ENCODE measurements at regions not wholly inside any gene's neighbourhood (a gene's known extent, or its start where the extent isn't known, plus 50 kb on each side); places are given as distances from the start of the nearest gene placed in this dataset.

DNA sequence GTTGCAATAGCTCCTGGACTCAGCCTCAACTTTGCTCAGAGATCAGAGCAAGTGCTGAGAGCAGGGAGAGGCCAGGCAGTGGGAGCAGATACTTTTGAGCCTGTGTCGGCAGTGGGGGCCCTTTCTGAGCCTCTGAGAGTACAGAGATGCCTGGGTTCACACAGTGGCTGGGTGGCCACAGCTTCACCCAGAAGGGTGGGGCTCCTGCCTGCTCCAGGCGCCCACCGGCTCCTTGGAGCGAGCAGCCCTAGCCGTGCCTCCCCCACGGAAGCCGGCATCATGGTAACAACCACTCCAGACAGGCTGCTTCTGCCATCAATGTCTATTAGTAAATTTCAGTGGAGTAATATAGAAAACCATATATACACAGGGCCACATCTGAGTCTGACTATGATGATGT lies 619.2 kb upstream of the SETBP1 start:
- Histone ChIP-seq H3K4me3 (ENCODE audit: low read depth, low read length) (no peak overlapping the region), H3K27me3 (ENCODE audit: control insufficient read depth, insufficient read depth, low read length) (no peaks in the 10 kb centered on the region), H3K36me3 (ENCODE audit: control insufficient read depth, insufficient read depth, low read length) (no peaks in the 10 kb centered on the region)
- TF ChIP-seq, protein P1, sequence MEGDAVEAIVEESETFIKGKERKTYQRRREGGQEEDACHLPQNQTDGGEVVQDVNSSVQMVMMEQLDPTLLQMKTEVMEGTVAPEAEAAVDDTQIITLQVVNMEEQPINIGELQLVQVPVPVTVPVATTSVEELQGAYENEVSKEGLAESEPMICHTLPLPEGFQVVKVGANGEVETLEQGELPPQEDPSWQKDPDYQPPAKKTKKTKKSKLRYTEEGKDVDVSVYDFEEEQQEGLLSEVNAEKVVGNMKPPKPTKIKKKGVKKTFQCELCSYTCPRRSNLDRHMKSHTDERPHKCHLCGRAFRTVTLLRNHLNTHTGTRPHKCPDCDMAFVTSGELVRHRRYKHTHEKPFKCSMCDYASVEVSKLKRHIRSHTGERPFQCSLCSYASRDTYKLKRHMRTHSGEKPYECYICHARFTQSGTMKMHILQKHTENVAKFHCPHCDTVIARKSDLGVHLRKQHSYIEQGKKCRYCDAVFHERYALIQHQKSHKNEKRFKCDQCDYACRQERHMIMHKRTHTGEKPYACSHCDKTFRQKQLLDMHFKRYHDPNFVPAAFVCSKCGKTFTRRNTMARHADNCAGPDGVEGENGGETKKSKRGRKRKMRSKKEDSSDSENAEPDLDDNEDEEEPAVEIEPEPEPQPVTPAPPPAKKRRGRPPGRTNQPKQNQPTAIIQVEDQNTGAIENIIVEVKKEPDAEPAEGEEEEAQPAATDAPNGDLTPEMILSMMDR (IDR thresholded peaks at IDR 0.05; ENCODE audit: insufficient read depth, low read length, poor library complexity, severe bottlenecking): no peak
- DNase-seq (ENCODE audit: low read depth): no peak

DNA sequence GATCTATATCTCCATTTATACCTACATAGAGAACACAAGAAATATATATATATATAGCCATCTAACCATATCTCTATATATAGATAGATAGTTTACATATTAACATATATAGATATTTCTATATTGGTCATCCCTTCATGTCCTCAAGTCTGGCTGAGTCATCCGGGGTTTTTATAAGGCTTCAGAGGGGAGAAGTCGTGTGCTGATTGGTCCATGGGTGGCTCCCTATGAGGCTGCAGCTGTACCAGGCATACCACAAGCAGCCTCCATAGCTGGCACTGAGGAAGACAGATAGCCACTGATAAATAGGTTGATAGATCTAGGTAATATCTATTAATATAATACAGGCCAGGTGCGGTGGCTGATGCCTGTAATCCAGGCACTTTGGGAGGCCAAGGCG lies 618.3 kb upstream of the SETBP1 start:
- Histone ChIP-seq H3K4me3 (ENCODE audit: low read depth, low read length) (no peak overlapping the region), H3K27me3 (ENCODE audit: control insufficient read depth, insufficient read depth, low read length) (no peaks in the 10 kb centered on the region), H3K36me3 (ENCODE audit: control insufficient read depth, insufficient read depth, low read length) (no peaks in the 10 kb centered on the region)
- no peak for DNase-seq (ENCODE audit: low read depth)
- TF ChIP-seq, protein P1 (IDR thresholded peaks at IDR 0.05; ENCODE audit: insufficient read depth, low read length, poor library complexity, severe bottlenecking): no peak

DNA sequence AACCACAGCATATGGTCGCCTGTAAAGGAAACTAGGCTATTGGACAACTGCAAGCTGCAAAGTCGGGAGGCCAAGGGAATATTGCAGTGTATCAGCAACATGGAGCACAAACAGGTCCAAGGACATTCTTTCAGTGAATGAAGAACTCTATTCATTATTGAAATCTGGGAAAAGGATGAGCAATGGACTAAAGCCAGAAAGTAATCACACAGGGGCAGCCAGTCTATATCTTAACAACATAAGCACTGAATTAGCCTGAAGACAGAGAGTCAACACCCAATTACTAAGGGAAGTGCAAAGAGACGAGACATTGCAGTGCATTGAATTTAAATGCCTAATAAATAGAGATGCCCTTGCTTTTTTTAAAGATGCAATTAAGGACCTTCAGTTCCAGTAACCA lies 615.5 kb upstream of the SETBP1 start:
- DNase-seq (ENCODE audit: low read depth): no peak
- no peaks in the 10 kb centered on the region for H3K36me3 ChIP-seq (ENCODE audit: control insufficient read depth, insufficient read depth, low read length)
- TF ChIP-seq, protein P1 (IDR thresholded peaks at IDR 0.05; ENCODE audit: insufficient read depth, low read length, poor library complexity, severe bottlenecking): no peak

GRCh38 chr18:44066541-44066940 lies 614.1 kb upstream of the SETBP1 start:
- TF ChIP-seq, protein P1 (IDR thresholded peaks at IDR 0.05; ENCODE audit: insufficient read depth, low read length, poor library complexity, severe bottlenecking): no peak
- DNase-seq (ENCODE audit: low read depth): no peak
- Histone ChIP-seq H3K27me3 (ENCODE audit: control insufficient read depth, insufficient read depth, low read length) (no peaks in the 10 kb centered on the region), H3K4me3 (ENCODE audit: low read depth, low read length) (no peak overlapping the region), H3K36me3 (ENCODE audit: control insufficient read depth, insufficient read depth, low read length) (no peaks in the 10 kb centered on the region)

More for the DNA sequence above, 615.5 kb upstream of the SETBP1 start:
- H3K4me3 ChIP-seq (ENCODE audit: low read depth, low read length): no peak overlapping the region
- H3K27me3 ChIP-seq (ENCODE audit: control insufficient read depth, insufficient read depth, low read length): no peaks in the 10 kb centered on the region

DNA sequence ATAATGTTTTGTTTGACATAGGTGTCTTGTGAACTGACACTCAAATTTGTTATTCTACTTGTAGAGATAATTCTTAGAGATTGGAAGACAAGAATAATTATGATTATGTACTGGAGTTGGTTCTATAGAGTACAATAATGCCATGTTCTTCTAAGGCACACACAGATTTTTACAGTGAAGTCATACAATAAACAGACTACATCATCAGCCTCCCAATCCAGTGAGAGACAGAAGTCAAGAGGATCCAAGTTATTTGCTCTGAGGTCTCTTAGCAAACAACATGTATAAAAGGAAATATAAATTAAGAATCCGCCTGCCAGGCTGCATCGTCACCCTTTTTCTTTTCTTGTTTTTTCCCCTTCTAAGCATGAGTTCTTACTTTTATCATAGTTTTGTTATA lies 613.5 kb upstream of the SETBP1 start:
- H3K36me3 ChIP-seq (ENCODE audit: control insufficient read depth, insufficient read depth, low read length): no peaks in the 10 kb centered on the region
- H3K4me3 ChIP-seq (ENCODE audit: low read depth, low read length): no peak overlapping the region
- TF ChIP-seq, protein P1 (IDR thresholded peaks at IDR 0.05; ENCODE audit: insufficient read depth, low read length, poor library complexity, severe bottlenecking): no peak
- H3K27me3 ChIP-seq (ENCODE audit: control insufficient read depth, insufficient read depth, low read length): no peaks in the 10 kb centered on the region
- no peak for DNase-seq (ENCODE audit: low read depth)

GRCh38 chr18:44075038-44075437 lies 605.6 kb upstream of the SETBP1 start:
- H3K27me3 ChIP-seq (ENCODE audit: control insufficient read depth, insufficient read depth, low read length): no peaks in the 10 kb centered on the region
- TF ChIP-seq, protein P1 (IDR thresholded peaks at IDR 0.05; ENCODE audit: insufficient read depth, low read length, poor library complexity, severe bottlenecking): no peak
- H3K36me3 ChIP-seq (ENCODE audit: control insufficient read depth, insufficient read depth, low read length): no peaks in the 10 kb centered on the region
- H3K4me3 ChIP-seq (ENCODE audit: low read depth, low read length): no peak overlapping the region
- no peak for DNase-seq (ENCODE audit: low read depth)

Data from kidney epithelial cell (primary cell).